ENCODE measurements at regions not wholly inside any gene's neighbourhood (a gene's known extent, or its start where the extent isn't known, plus 50 kb on each side); places are given as distances from the start of the nearest gene placed in this dataset.

DNA sequence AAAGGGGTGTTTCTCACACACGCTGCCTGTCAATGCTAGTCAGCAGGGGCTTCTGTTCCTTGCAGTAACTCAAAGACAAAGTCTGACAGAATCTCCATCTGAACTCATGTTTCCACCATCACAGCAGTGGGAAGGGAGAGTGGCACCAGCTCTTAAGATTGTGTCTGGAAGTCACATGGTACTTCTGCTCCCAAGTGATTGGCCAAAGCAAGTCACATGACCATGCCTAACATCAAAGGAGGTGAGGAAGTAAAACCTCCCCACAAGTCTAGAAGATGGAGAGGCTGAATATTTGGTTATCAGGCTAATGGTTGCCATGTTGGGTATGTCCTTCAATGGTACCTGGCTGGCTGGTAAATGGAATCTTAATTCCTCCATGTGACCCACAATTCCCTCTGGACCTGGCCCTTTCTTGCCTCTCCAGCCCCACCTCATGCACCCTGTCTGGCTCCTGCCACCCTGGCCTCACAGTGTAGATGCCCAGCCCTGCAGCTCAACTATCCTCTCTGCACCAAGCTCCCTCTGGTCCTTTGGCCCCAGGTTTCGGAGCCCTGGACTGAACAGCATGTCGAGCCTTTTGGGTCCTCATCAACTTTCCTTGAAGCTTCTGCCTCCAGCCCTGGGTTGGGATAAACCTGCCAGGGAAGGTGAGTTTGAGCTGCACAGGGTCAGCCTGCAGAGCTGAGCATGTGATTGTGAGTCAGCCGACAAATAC, 51.0 kb upstream of the PMEPA1 start:
- H3K9me3 Mint-ChIP-seq = peaks cover 0 to 3% of the 10 kb centered on the region in 2 donors
- no peaks in the 10 kb centered on the region for H3K4me1 Mint-ChIP-seq
- TF ChIP-seq, protein P1, sequence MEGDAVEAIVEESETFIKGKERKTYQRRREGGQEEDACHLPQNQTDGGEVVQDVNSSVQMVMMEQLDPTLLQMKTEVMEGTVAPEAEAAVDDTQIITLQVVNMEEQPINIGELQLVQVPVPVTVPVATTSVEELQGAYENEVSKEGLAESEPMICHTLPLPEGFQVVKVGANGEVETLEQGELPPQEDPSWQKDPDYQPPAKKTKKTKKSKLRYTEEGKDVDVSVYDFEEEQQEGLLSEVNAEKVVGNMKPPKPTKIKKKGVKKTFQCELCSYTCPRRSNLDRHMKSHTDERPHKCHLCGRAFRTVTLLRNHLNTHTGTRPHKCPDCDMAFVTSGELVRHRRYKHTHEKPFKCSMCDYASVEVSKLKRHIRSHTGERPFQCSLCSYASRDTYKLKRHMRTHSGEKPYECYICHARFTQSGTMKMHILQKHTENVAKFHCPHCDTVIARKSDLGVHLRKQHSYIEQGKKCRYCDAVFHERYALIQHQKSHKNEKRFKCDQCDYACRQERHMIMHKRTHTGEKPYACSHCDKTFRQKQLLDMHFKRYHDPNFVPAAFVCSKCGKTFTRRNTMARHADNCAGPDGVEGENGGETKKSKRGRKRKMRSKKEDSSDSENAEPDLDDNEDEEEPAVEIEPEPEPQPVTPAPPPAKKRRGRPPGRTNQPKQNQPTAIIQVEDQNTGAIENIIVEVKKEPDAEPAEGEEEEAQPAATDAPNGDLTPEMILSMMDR (IDR thresholded peaks at IDR 0.05) = no peak
- intact Hi-C loops (cut with micrococcal nuclease) = no loop called here
- Histone ChIP-seq H3K36me3 (ENCODE audit: control insufficient read depth, insufficient read depth, low read length) (no peaks in the 10 kb centered on the region), H3K4me3 (ENCODE audit: low read length) (no peak overlapping the region), H3K4me1 (ENCODE audit: control insufficient read depth, insufficient read depth, low read length) (no peaks in the 10 kb centered on the region), H3K27ac (ENCODE audit: low read length) (no peak overlapping the region), H3K9me3 (ENCODE audit: control insufficient read depth, insufficient read depth, low read length) (peaks cover 4% of the 10 kb centered on the region), H3K27me3 (ENCODE audit: control insufficient read depth, insufficient read depth, low read length) (no peaks in the 10 kb centered on the region)
- peaks cover 19 to 25% of the 10 kb centered on the region in 2 donors for H3K27me3 Mint-ChIP-seq (ENCODE audit: low read depth in 2 of 2)
- 87% methylated on average over 4 of the region's 4 CpGs for WGBS (ENCODE audit: insufficient coverage)
- no peak overlapping the region for H3K4me3 Mint-ChIP-seq
- H3K27ac Mint-ChIP-seq = no peak overlapping the region
- ATAC-seq (no peak), DNase-seq (no peak)
- no peaks in the 10 kb centered on the region for H3K36me3 Mint-ChIP-seq

DNA sequence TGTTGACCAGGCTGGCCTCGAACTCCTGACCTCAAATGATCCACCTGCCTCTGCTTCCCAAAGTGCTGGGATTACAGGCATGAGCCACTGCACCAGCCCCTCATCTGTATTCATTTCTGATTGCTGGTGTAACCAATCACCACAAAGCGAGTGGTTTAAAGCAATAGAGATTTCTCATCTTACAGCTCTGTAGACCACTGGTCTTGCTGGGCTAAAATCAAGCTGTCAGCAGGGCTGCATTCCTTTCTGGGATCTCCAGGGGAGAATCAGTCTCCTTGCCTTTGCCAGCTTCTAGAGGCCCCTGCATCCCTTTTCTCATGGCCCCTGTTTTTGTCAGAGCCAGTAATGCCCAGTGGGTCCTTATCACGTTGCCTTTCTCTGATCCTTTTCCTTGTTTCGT, 49.9 kb upstream of the PMEPA1 start:
- Histone ChIP-seq H3K4me3 (ENCODE audit: low read length) (no peak overlapping the region), H3K4me1 (ENCODE audit: control insufficient read depth, insufficient read depth, low read length) (no peaks in the 10 kb centered on the region), H3K27ac (ENCODE audit: low read length) (no peak overlapping the region), H3K27me3 (ENCODE audit: control insufficient read depth, insufficient read depth, low read length) (no peaks in the 10 kb centered on the region), H3K9me3 (ENCODE audit: control insufficient read depth, insufficient read depth, low read length) (peaks cover 2% of the 10 kb centered on the region), H3K36me3 (ENCODE audit: control insufficient read depth, insufficient read depth, low read length) (no peaks in the 10 kb centered on the region)
- Mint-ChIP-seq H3K4me1 (no peaks in the 10 kb centered on the region), H3K9me3 (no peaks in the 10 kb centered on the region), H3K27ac (no peak overlapping the region), H3K36me3 (no peaks in the 10 kb centered on the region), H3K4me3 (no peak overlapping the region), H3K27me3 (ENCODE audit: low read depth in 2 of 2) (peaks cover 29 to 31% of the 10 kb centered on the region in 2 donors)
- 86% methylated on average over 4 of the region's 4 CpGs for WGBS (ENCODE audit: insufficient coverage)
- no peak for ATAC-seq
- TF ChIP-seq, protein P1 (IDR thresholded peaks at IDR 0.05) = no peak
- DNase-seq = no peak
- intact Hi-C loops (cut with micrococcal nuclease) = no loop called here

Data from natural killer cell (primary cell).